ENCODE measurements at regions not wholly inside any gene's neighbourhood (a gene's known extent, or its start where the extent isn't known, plus 50 kb on each side); places are given as distances from the start of the nearest gene placed in this dataset.
"Not testable (repeated sequence)": the region's sequence is repeated elsewhere in the genome, so short reads cannot be mapped to it uniquely, and the experiment has no call there.

GRCh38 chrX:65331371-65331770 lies 203.2 kb downstream of the LAS1L start:
- no peak for DNase-seq (ENCODE audit: low spot score)

- DNase-seq (ENCODE audit: low spot score), result no peak
These were observed 234.3 kb downstream of the LAS1L start for GRCh38 chrX:65300104-65300809.

GRCh38 chrX:65282905-65283304 lies 251.7 kb downstream of the LAS1L start:
- DNase-seq (ENCODE audit: low spot score), result not testable (repeated sequence)

- DNase-seq (ENCODE audit: low spot score), result no peak
These were observed 261.4 kb downstream of the LAS1L start for GRCh38 chrX:65273152-65273551.

GRCh38 chrX:65266482-65266881 lies 268.1 kb downstream of the LAS1L start:
- DNase-seq (ENCODE audit: low spot score), result no peak

- no peak for DNase-seq (ENCODE audit: low spot score)
These were observed 277.6 kb upstream of the ZC4H2 start for GRCh38 chrX:65253817-65254216.

- DNase-seq (ENCODE audit: low spot score), result no peak
These were observed 264.9 kb upstream of the ZC4H2 start for GRCh38 chrX:65241059-65241721.

GRCh38 chrX:65203545-65203944 lies 227.3 kb upstream of the ZC4H2 start:
- no peak for DNase-seq (ENCODE audit: low spot score)

- peak; percentile 59 for DNase-seq (ENCODE audit: low spot score)
These were observed 220.6 kb upstream of the ZC4H2 start for GRCh38 chrX:65196758-65197360.

- peak; percentile 4 for DNase-seq (ENCODE audit: low spot score)
These were observed 219.4 kb upstream of the ZC4H2 start for GRCh38 chrX:65195621-65196020.

GRCh38 chrX:65194547-65194946 lies 218.3 kb upstream of the ZC4H2 start:
- DNase-seq (ENCODE audit: low spot score), result no peak

GRCh38 chrX:65163325-65163724 lies 187.1 kb upstream of the ZC4H2 start:
- DNase-seq (ENCODE audit: low spot score), result not testable (repeated sequence)

- no peak for DNase-seq (ENCODE audit: low spot score)
These were observed 172.0 kb upstream of the ZC4H2 start for GRCh38 chrX:65148232-65148631.

- no peak for DNase-seq (ENCODE audit: low spot score)
These were observed 160.2 kb upstream of the ZC4H2 start for GRCh38 chrX:65136424-65136823.

- DNase-seq (ENCODE audit: low spot score), result no peak
These were observed 151.6 kb upstream of the ZC4H2 start for GRCh38 chrX:65127842-65128241.

GRCh38 chrX:65098851-65099250 lies 122.6 kb upstream of the ZC4H2 start:
- no peak for DNase-seq (ENCODE audit: low spot score)

GRCh38 chrX:65093658-65094057 lies 117.4 kb upstream of the ZC4H2 start:
- no peak for DNase-seq (ENCODE audit: low spot score)

- DNase-seq (ENCODE audit: low spot score), result no peak
These were observed 97.0 kb upstream of the ZC4H2 start for GRCh38 chrX:65073233-65073632.

- DNase-seq (ENCODE audit: low spot score), result no peak
These were observed 96.3 kb upstream of the ZC4H2 start for GRCh38 chrX:65072590-65072989.

GRCh38 chrX:65058626-65059025 lies 82.4 kb upstream of the ZC4H2 start:
- DNase-seq (ENCODE audit: low spot score), result not testable (repeated sequence)

- no peak for DNase-seq (ENCODE audit: low spot score)
These were observed 68.8 kb upstream of the ZC4H2 start for GRCh38 chrX:65045001-65045400.

GRCh38 chrX:65035446-65035770 lies 59.2 kb upstream of the ZC4H2 start:
- peak; percentile 13 for DNase-seq (ENCODE audit: low spot score)

GRCh38 chrX:65034668-65035445 lies 58.6 kb upstream of the ZC4H2 start, which contains the start of gene ZC3H12B:
ZC3H12B (plus strand) TSS chrX:65034826.
- DNase-seq (ENCODE audit: low spot score), result peak; percentile 84
